Activated CD8-positive, alpha-beta memory T cell treated with anti-CD3 and anti-CD28 coated beads for 4 hours (primary cell): ENCODE measurements at regions not wholly inside any gene's neighbourhood (a gene's known extent, or its start where the extent isn't known, plus 50 kb on each side); places are given as distances from the start of the nearest gene placed in this dataset.

ENCODE experiments used
- DNase-seq, 2 donors: peaks; one replicate each; pipeline ENCODE4 v3.0.0-alpha.2; 2020; ENCODE audit warnings: low read depth in 2 of 2

DNA sequence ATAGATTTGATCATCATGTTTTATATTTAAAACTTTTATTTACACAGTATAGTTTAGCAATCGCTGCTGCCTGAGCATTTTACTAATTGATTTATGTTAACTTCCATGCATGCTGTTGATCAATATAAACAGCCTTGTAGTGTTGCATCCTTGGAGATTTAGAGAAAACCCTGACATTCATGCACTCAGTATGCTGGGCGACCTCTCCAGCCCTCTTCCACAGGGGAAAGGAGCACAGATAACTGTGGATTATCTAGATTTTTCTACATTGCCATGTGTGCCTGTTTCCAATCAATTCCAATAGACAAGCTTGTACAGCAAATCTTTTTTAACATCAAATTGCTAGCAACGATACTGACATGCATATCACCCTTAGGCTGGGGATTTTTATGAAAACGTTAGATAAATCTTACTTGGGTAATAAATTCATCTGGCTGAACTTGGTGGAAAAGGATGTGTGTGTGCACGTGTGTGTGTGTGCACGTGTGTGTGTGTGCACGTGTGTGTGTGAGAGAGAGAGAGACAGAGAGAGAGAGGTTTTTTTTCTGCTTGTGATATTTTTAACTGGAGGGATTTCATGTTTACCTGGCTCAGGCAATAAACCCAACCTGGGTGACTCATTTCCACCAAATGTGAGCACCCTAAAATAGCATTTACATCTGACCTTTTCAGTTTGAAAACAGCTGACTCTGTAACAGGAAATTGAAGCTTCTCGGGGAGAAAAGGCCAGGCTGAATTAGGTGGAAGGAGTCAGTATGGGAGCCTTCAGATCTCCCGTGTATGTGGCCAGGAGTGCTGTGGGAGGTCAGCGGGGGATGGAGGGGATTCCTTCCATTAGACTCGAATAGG is 339.8 kb downstream of the PRDM2 start:
- DNase-seq: no peak

GRCh38 chr1:14049965-14050364 is 350.0 kb downstream of the PRDM2 start:
- DNase-seq: no peak

DNA sequence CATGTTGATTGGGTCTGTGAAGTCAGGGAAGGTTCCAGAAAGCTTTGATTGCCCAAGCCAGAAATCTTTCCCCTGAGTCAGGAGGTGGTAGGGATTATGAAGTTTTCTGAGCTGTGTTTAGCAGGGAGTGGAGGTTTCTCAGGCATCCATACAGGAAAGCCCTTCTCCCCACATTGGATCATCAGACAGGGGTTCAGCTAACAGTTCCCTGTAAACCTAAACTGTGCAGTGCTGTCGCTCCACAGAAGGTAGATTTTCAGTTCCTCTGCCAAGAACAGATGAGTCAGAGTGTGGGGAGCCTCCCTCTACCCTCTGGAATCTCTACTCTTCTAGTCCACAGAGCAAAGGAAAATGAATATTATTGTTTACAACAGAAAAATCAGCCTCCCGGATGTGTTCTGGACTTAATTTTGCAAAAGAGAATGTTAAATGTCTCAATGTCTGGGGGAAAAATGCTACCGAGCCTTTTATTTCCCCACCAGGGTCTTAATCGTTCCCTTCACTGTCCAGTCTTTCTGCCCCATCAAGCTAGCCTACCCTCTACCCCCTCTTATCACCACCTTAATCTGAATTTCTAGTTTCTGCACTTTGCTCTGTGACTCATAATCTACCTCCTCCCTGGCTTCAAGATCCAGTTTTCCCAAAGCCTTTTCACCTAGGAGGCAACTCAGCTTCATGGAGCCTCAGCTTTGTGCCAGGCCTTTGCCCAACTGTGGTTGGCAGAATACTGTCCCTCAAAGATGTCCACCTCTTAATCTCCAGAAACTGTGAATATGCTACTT is 355.6 kb downstream of the PRDM2 start:
- no peak for DNase-seq

DNA sequence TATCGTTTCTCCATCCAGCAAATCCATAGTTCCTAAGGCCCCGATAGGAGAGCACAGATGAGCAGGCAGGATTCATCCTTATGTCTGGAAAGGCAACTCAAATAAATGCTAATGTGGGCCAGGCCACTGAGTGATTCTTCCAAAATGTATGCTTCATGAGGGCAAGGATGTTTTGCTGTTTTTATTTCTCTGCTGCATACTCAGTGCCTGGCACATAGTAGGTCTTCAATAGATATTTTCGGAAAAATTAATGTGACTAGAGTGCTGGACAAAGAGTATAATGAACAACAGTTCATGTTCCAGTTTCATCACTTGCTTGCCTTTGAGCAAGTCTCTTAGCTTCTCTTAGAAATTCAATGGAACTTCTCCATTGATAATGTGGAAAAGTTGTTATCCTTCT is 357.7 kb downstream of the PRDM2 start:
- DNase-seq: no peak

- DNase-seq: no peak
Observed at GRCh38 chr1:14061204-14061603, 361.2 kb downstream of the PRDM2 start.

DNA sequence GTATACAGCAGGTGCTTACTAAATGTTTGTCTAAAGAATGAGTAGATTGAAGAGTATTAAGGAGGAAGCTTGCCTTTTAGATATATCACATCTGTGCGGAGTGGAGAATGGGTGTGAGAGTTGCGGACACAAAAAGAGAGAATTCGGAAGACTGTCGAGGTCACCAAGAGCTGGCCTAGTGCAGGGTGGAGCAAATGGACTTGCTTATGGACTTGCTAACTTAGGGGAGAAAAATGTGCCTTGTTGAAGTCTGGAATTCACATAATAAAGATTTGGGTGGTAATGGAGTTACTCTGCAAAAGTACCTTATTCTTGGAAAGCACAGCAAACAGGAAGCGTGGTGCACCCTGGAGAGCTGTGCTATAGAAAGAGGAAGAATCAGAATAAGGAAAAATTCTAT is 361.7 kb downstream of the PRDM2 start:
- no peak for DNase-seq

- no peak for DNase-seq
Observed at GRCh38 chr1:14062669-14063068, 362.7 kb downstream of the PRDM2 start.

DNA sequence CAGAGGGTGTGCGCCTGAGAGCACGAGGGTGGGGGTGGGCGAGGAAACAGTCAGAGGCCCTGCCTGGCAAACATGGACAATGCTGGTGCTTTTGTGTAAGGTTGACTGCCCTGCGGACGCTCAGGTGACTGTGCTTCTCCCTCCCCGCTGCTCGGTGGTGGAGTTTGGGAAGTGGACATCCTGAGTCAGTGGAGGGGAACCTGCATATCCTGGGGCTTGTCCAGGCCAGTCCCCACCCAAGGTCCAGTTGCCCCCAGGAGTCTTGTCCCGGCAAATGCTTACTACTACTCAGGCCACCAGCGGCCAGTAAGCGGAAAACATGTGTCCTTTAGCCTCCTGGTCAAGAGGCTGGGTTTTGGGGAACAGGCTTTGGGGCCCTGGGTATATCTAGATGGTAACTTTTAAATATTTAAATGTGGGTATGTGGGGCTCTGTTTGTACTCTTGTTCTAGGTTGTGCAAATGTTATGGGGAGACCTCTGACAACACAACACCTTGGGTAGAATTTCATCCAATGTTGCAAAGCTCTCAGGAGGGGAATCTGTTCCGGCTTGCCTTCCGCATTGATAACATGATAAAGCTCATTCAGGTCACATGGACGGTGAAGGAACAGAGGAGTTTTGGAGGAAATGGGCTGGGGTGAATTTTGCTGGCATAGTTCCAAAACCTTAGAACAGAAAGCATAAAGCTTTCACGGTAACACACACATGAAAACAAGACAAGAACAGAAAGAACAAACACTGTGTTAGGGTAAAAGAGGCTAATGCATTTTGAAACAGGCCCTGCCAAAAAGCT is 364.9 kb downstream of the PRDM2 start:
- DNase-seq: no peak

GRCh38 chr1:14065486-14065885 is 365.5 kb downstream of the PRDM2 start:
- DNase-seq: no peak

- DNase-seq: no peak
Observed at GRCh38 chr1:14067036-14067435, 367.0 kb downstream of the PRDM2 start.

DNA sequence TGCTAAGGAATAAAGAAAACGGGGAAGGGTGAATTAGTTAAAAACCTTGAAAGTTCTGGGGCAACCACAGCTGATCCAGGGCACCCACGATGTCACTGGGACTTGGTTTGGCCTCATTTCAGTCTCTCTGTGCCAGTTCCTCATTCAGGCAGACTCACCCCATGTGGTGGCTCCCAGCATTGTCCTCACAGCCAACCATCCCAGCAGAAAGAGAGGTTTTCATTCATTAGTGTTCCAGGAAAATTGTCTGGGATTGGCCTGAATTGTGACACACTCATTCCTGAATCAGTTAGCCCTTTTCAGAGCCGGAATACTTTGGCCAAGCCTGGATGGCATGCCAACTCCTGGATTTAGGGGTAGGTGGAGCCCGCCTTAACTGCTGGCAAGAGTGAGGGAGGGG is 367.7 kb downstream of the PRDM2 start:
- DNase-seq: no peak

GRCh38 chr1:14071581-14071980 is 371.6 kb downstream of the PRDM2 start:
- no peak for DNase-seq

- no peak for DNase-seq
Observed at GRCh38 chr1:14080653-14081052, 380.7 kb downstream of the PRDM2 start.

GRCh38 chr1:14082331-14082730 is 382.3 kb downstream of the PRDM2 start:
- DNase-seq: no peak

DNA sequence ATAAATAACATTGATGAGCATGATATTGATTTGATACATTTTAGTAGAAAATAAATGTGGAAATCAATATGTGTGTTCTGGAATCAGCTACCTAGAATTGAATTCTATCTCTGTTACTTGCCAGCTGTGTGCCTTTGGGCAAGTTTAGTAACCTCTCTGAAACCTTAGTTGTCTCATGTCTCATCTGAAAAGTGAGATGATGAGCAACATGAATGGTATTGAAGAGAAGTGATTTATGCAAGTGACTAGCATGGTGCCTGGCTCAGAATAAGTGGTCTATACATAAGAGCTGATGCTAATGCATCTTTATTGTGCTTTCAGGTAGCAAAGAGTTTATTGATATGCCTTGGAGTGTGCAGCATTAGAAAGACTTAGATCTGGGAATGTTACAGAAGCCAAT is 383.3 kb downstream of the PRDM2 start:
- no peak for DNase-seq

DNA sequence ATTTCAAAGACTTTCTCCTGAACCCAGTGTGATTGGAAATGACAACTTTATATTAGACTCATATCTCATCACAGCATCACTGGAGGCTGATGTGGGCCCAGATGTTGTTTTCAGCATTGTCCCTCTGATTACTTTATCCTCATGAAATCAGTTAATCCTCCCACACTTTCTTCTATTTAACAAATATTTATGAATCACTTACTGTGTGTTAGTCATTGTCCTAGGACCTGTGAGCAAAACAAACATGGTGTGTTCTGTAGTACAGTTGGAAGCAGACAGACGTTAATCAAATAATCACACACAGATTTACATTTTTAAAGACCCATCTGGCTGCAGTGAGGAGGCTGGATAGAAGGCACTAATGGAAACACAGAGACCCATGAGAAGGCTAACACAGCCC is 383.7 kb downstream of the PRDM2 start:
- DNase-seq: no peak

DNA sequence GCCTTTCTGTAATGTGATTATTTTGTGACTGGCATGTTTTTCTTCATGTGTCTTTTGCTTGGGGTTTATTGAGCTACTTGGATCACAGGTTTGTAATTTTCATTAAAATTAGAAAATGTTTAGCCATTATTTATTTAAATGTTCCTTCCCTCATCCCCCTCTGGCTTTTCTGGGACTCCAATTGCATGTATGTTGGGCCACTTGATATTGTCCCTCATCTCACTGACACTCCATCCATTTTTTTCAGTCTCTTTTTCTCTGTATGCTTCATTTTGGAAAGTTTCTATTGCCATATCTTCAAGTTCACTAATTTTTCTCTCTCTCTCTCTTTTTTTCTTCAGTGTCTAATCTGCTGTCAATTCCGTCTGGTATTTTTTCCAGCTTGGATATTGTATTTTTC is 390.1 kb downstream of the PRDM2 start:
- no peak for DNase-seq

- DNase-seq: no peak
Observed at GRCh38 chr1:14090531-14090930, 390.5 kb downstream of the PRDM2 start.

GRCh38 chr1:14094611-14095400 is 394.8 kb downstream of the PRDM2 start:
- no peak for DNase-seq

- no peak for DNase-seq
Observed at GRCh38 chr1:14098294-14098913, 398.4 kb downstream of the PRDM2 start.

- no peak for DNase-seq
Observed at GRCh38 chr1:14100444-14100843, 400.5 kb downstream of the PRDM2 start.
